ENCODE measurements at regions not wholly inside any gene's neighbourhood (a gene's known extent, or its start where the extent isn't known, plus 50 kb on each side); places are given as distances from the start of the nearest gene placed in this dataset.
"Not testable (repeated sequence)": the region's sequence is repeated elsewhere in the genome, so short reads cannot be mapped to it uniquely, and the experiment has no call there.

DNA sequence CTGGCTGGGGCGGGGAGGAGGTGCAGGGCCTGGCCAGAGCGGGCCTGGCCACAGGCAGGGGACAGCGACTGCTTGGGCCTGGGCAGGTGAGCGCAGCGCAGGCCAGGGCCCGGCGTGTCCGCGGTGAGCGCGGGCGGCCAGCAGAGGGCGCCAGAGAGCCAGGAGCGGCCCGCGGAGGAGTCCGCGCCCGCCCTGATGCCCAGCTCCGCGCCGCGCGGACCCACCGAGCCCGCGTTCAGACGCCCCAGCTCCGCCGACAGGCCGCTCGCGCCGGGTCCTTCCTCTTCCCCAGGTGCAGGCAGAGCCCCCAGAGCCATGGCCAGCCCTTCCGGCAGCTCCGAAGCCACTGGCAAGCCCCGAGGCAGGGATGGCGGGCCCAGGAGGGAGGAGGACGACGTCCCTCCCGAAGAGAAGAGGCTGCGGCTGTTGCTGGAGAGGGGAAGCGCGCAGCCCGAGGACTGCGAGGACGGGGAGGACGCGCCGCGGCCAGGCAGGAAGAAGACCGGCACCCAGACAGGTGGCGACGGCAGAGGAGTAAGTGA, 171.1 kb upstream of the OSBPL11 start:
- BruUV-seq (replicated peaks); H3K36me3 ChIP-seq (ENCODE audit: insufficient read depth, low read length); H3K4me1 ChIP-seq (ENCODE audit: insufficient read depth, low read length, poor library complexity, severe bottlenecking); H3K79me2 ChIP-seq (ENCODE audit: insufficient read depth, low read depth, low read length); H4K20me1 ChIP-seq (ENCODE audit: insufficient read depth, low read length); H3K9me2 ChIP-seq (ENCODE audit: insufficient read depth, low read length); CTCF ChIA-PET (ENCODE audit: unreplicated experiment); POLR2A ChIA-PET; H3K27ac ChIP-seq (ENCODE audit: low read depth, low read length, poor library complexity, severe bottlenecking); H3K9me3 ChIP-seq (ENCODE audit: low read length): not testable (repeated sequence)
- DNase-seq (ENCODE audit: low spot score) = peak; percentile 36
- TF ChIP-seq CTCF (conservative IDR thresholded peaks at IDR 0.05; ENCODE audit: low read length) = peak; percentile 55
- Histone ChIP-seq H2AFZ (ENCODE audit: low read length) (0 out of 2 replicates have a peak overlapping the region, but pooled peaks have one; percentile 46), H3K4me3 (ENCODE audit: low read depth, low read length, poor library complexity, severe bottlenecking) (peak overlapping the region; percentile 52), H3K4me2 (ENCODE audit: low read length) (peak overlapping the region; percentile 73)
- intact Hi-C loops (cut with micrococcal nuclease; ENCODE audit: unreplicated experiment) = loop anchor here (5.0 kb wide), 1 partner anchor 151 kb away; no protein-coding TSS in a partner anchor

GRCh38 chr3:125766931-125767330, 171.6 kb upstream of the OSBPL11 start:
- H3K36me3 ChIP-seq (ENCODE audit: insufficient read depth, low read length); POLR2A ChIA-PET; CTCF ChIA-PET (ENCODE audit: unreplicated experiment); H3K9me3 ChIP-seq (ENCODE audit: low read length); H3K4me2 ChIP-seq (ENCODE audit: low read length); H3K9me2 ChIP-seq (ENCODE audit: insufficient read depth, low read length); H4K20me1 ChIP-seq (ENCODE audit: insufficient read depth, low read length); H2AFZ ChIP-seq (ENCODE audit: low read length); H3K4me1 ChIP-seq (ENCODE audit: insufficient read depth, low read length, poor library complexity, severe bottlenecking); H3K27ac ChIP-seq (ENCODE audit: low read depth, low read length, poor library complexity, severe bottlenecking); H3K79me2 ChIP-seq (ENCODE audit: insufficient read depth, low read depth, low read length); H3K4me3 ChIP-seq (ENCODE audit: low read depth, low read length, poor library complexity, severe bottlenecking); BruUV-seq (replicated peaks): not testable (repeated sequence)
- intact Hi-C loops (cut with micrococcal nuclease; ENCODE audit: unreplicated experiment) = loop anchor here (5.0 kb wide), 1 partner anchor 150 kb away; no protein-coding TSS in a partner anchor
- DNase-seq (ENCODE audit: low spot score) = peak; percentile 7

- POLR2A ChIA-PET = no interaction called here
- Histone ChIP-seq H3K4me1 (ENCODE audit: insufficient read depth, low read length, poor library complexity, severe bottlenecking) (peaks cover 4% of the 10 kb centered on the region), H3K9me3 (ENCODE audit: low read length) (no peaks in the 10 kb centered on the region), H3K36me3 (ENCODE audit: insufficient read depth, low read length) (no peaks in the 10 kb centered on the region), H4K20me1 (ENCODE audit: insufficient read depth, low read length) (no peaks in the 10 kb centered on the region), H3K79me2 (ENCODE audit: insufficient read depth, low read depth, low read length) (no peaks in the 10 kb centered on the region), H3K27ac (ENCODE audit: low read depth, low read length, poor library complexity, severe bottlenecking) (no peak overlapping the region), H3K4me3 (ENCODE audit: low read depth, low read length, poor library complexity, severe bottlenecking) (no peak overlapping the region), H3K4me2 (ENCODE audit: low read length) (no peak overlapping the region), H2AFZ (ENCODE audit: low read length) (no peak overlapping the region), H3K9me2 (ENCODE audit: insufficient read depth, low read length) (no peaks in the 10 kb centered on the region)
- intact Hi-C loops (cut with micrococcal nuclease; ENCODE audit: unreplicated experiment) = loop anchor here (5.0 kb wide), 1 partner anchor 150 kb away; no protein-coding TSS in a partner anchor
- DNase-seq (ENCODE audit: low spot score) = no peak
- BruUV-seq (replicated peaks) = no TSS peak
- TF ChIP-seq EZH2phosphoT487 (IDR thresholded peaks at IDR 0.05; ENCODE audit: borderline replicate concordance, low read depth, low read length) = no peak
- no peak for TF ChIP-seq CTCF (conservative IDR thresholded peaks at IDR 0.05; ENCODE audit: low read length)
- CTCF ChIA-PET (ENCODE audit: unreplicated experiment) = no interaction called here
Measured at GRCh38 chr3:125767641-125768040, 172.3 kb upstream of the OSBPL11 start.

GRCh38 chr3:125768821-125769220, 173.5 kb upstream of the OSBPL11 start:
- BruUV-seq (replicated peaks); H3K9me2 ChIP-seq (ENCODE audit: insufficient read depth, low read length); CTCF ChIA-PET (ENCODE audit: unreplicated experiment); H3K4me3 ChIP-seq (ENCODE audit: low read depth, low read length, poor library complexity, severe bottlenecking); POLR2A ChIA-PET; H4K20me1 ChIP-seq (ENCODE audit: insufficient read depth, low read length); H2AFZ ChIP-seq (ENCODE audit: low read length); H3K4me1 ChIP-seq (ENCODE audit: insufficient read depth, low read length, poor library complexity, severe bottlenecking); H3K79me2 ChIP-seq (ENCODE audit: insufficient read depth, low read depth, low read length); DNase-seq (ENCODE audit: low spot score); H3K27ac ChIP-seq (ENCODE audit: low read depth, low read length, poor library complexity, severe bottlenecking); H3K9me3 ChIP-seq (ENCODE audit: low read length); H3K4me2 ChIP-seq (ENCODE audit: low read length); H3K36me3 ChIP-seq (ENCODE audit: insufficient read depth, low read length): not testable (repeated sequence)
- intact Hi-C loops (cut with micrococcal nuclease; ENCODE audit: unreplicated experiment) = loop anchor here (5.0 kb wide), 1 partner anchor 148 kb away; no protein-coding TSS in a partner anchor

- POLR2A ChIA-PET; H3K79me2 ChIP-seq (ENCODE audit: insufficient read depth, low read depth, low read length); intact Hi-C loops (cut with micrococcal nuclease; ENCODE audit: unreplicated experiment); H3K9me2 ChIP-seq (ENCODE audit: insufficient read depth, low read length); BruUV-seq (replicated peaks); CTCF ChIA-PET (ENCODE audit: unreplicated experiment); H3K4me2 ChIP-seq (ENCODE audit: low read length); H2AFZ ChIP-seq (ENCODE audit: low read length); H3K9me3 ChIP-seq (ENCODE audit: low read length); H4K20me1 ChIP-seq (ENCODE audit: insufficient read depth, low read length); DNase-seq (ENCODE audit: low spot score); H3K36me3 ChIP-seq (ENCODE audit: insufficient read depth, low read length); H3K4me1 ChIP-seq (ENCODE audit: insufficient read depth, low read length, poor library complexity, severe bottlenecking); H3K27ac ChIP-seq (ENCODE audit: low read depth, low read length, poor library complexity, severe bottlenecking); H3K4me3 ChIP-seq (ENCODE audit: low read depth, low read length, poor library complexity, severe bottlenecking): not testable (repeated sequence)
Measured at GRCh38 chr3:125771506-125771905, 176.2 kb upstream of the OSBPL11 start.
